ENCODE measurements at regions not wholly inside any gene's neighbourhood (a gene's known extent, or its start where the extent isn't known, plus 50 kb on each side); places are given as distances from the start of the nearest gene placed in this dataset.

DNA sequence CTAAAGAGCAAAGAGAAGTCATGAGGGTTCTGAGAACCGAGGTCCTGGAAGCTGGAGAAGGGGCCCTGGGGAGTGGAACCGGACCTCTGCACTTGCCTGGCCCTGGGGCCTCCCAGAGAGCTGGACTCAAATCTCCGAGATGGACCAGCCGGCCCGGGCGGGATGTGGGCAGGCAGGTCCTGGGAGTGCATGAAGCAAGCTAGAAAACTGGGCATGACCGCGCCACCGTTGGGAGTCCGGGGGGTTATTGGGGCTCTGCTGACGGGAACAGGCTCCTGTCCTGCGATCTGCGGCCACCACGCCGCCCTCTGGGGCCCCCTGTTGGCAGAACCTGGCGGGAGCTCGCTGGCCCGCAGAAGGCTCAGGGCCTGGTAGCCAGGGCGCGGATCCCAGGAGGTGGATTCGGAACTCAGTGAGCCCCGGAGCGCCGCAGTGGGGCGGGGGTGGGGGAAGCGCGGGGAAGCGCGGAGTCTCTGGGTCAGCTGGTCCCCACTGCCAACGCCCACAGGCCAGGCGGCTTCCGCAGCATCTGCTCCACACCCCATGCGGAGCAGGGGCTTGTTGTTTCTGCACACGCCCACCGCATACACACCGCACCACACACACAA, 150.6 kb downstream of the ERCC6L2 start:
- TF ChIP-seq, protein P1, sequence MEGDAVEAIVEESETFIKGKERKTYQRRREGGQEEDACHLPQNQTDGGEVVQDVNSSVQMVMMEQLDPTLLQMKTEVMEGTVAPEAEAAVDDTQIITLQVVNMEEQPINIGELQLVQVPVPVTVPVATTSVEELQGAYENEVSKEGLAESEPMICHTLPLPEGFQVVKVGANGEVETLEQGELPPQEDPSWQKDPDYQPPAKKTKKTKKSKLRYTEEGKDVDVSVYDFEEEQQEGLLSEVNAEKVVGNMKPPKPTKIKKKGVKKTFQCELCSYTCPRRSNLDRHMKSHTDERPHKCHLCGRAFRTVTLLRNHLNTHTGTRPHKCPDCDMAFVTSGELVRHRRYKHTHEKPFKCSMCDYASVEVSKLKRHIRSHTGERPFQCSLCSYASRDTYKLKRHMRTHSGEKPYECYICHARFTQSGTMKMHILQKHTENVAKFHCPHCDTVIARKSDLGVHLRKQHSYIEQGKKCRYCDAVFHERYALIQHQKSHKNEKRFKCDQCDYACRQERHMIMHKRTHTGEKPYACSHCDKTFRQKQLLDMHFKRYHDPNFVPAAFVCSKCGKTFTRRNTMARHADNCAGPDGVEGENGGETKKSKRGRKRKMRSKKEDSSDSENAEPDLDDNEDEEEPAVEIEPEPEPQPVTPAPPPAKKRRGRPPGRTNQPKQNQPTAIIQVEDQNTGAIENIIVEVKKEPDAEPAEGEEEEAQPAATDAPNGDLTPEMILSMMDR (IDR thresholded peaks at IDR 0.05): no peak
- no peak for TF ChIP-seq POLR2A (IDR thresholded peaks at IDR 0.05)

Data from prostate gland (tissue), 2 donors.